GM12864 (cell line): ENCODE measurements at regions not wholly inside any gene's neighbourhood (a gene's known extent, or its start where the extent isn't known, plus 50 kb on each side); places are given as distances from the start of the nearest gene placed in this dataset.

ENCODE experiments used
- DNase-seq: peaks from one replicate; pipeline ENCODE4 v3.0.0-alpha.2; 2011; ENCODE audit warnings: low read depth
- H3K4me3 ChIP-seq: 2 replicates; pipeline ENCODE4 v1.5.1; 2011; ENCODE audit warnings: mild to moderate bottlenecking, low read depth, low read length, control low read depth
- TF ChIP-seq, protein P1 (sequence below): IDR thresholded peaks from 2 replicates; pipeline ENCODE4 v1.5.1; 2011; ENCODE audit warnings: low read depth, mild to moderate bottlenecking, moderate library complexity, low read length, control low read depth, inconsistent platforms; ENCODE audit errors: missing control alignments

DNA sequence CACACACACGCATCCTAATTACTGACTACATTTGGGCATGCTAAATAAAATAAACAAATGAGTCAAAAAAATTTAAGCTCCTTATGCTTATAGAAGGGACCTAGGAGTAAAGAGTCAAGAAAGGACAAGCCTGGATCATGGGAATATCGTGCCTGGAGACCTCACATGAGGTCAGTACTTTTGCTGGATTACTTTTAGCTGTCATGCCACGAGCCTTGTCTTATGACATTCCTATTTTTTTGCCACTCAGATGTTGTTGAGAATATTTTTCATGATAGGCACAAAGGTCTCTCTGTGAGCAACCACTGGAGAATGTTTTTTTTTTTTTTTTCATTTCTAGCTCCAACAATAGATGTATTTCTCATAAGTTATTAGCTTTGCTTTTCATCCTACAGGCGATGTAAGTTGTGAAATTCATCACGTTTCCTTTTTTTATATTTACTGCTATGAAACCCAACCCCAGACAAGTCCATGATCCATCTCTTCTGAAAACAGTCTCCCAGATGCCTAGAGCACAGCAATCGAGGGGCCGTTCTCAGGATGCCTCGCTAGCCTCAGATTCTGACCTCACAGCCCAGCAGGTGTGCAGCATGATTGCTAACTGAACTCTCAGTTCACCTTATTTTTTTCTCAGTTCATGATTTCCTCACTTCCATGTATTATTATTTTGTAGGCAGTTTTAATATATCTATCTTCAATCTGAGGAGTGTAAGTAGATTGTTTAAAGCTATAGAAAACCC lies 464.5 kb downstream of the IRS1 start:
- H3K4me3 ChIP-seq, result no peak overlapping the region
- TF ChIP-seq, protein P1, sequence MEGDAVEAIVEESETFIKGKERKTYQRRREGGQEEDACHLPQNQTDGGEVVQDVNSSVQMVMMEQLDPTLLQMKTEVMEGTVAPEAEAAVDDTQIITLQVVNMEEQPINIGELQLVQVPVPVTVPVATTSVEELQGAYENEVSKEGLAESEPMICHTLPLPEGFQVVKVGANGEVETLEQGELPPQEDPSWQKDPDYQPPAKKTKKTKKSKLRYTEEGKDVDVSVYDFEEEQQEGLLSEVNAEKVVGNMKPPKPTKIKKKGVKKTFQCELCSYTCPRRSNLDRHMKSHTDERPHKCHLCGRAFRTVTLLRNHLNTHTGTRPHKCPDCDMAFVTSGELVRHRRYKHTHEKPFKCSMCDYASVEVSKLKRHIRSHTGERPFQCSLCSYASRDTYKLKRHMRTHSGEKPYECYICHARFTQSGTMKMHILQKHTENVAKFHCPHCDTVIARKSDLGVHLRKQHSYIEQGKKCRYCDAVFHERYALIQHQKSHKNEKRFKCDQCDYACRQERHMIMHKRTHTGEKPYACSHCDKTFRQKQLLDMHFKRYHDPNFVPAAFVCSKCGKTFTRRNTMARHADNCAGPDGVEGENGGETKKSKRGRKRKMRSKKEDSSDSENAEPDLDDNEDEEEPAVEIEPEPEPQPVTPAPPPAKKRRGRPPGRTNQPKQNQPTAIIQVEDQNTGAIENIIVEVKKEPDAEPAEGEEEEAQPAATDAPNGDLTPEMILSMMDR, result no peak
- no peak for DNase-seq

DNA sequence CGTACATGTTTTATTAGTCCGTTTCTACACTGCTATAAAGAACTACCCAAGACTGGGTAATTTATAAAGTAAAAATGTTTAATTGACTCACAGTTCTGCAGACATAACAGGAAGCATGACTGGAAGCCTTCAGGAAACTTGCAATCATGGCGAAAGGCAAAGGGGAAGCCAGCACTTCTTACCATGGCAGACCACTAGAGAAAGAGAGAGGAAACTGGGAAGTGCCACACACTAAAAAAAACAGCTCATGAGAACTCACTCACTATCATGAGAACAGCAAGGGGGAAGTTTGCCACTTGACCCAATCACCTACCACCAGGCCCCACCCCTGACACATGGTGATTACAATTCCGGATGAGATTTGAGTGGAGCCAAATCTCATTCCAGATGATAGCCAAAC lies 466.2 kb downstream of the IRS1 start:
- DNase-seq, result no peak
- TF ChIP-seq, protein P1, result no peak
- no peak overlapping the region for H3K4me3 ChIP-seq

DNA sequence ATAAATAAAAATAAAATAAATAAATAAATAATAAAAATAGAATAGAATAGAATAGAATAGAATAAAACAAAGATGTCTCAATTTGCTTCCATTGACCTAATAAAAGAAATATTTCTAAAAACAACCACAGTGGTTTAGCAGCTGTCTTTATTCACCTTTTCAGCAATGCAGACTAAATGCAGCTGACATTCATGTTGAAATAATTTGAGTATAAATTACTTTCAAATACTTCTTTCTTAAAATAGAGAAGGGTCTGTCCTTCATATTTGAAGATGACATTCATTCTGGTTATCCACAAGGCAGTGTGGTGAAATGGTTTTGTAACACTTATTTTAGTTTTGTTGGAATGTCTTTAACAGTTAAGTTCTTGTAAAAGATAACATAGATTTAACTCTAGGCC lies 469.4 kb downstream of the IRS1 start:
- no peak overlapping the region for H3K4me3 ChIP-seq
- TF ChIP-seq, protein P1, result no peak
- DNase-seq, result no peak

DNA sequence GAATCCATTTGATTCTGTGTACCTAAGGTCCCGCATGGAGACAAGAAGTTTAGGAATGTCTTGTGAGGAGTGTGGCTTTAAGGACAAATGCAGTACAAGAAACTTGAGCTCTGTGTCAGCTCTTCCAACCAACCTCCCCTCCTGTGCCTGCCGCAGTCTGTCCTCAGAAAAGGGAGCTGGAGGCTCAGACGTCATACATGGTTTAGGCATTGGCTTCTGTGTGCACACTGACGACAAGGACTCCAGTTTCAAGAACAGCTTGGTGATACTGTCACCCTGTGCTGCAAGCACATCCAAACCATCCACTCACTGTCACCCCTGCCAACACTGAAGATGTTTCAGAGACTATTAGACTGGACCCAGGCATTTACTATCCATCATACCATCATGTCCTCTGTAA lies 470.4 kb downstream of the IRS1 start:
- H3K4me3 ChIP-seq, result no peak overlapping the region
- TF ChIP-seq, protein P1, result no peak
- DNase-seq, result no peak

DNA sequence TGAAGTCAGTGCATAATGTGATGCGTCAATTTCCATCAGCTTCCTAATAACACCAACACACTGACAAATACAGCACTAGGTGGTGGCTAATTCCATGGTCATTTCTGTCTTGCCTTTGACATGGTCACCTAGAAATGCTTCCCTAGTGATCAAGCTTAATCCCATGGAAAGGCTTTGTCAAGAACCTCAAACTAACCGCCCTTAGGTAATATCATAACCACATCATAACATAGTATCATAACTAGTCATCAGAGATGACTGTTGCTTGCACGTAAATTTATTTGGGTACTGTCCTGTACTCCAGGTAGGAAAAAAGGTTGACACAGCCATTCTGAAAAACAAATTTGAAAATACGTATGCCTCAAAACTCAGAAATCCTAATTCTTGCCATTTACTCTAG lies 471.8 kb downstream of the IRS1 start:
- DNase-seq, result no peak
- TF ChIP-seq, protein P1, result no peak
- H3K4me3 ChIP-seq, result no peak overlapping the region

DNA sequence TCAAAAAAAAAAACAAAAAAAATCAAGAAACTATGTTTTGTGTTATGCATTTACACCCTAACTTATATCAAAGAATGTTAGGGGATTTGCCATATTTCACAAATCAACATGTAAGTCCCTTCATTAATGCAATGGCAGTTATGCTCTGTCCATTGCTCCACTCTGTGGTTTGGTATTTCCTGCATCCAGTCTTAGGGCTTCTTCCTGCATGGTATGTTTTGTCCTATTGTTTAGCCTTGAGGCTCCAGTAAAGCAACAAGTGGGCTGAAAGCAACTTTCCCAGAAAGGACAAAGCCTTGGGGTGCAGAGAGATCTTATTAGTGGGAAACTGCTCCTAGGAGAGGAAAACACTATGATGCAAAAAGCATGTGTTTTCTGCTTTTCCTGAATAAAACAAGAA lies 474.1 kb downstream of the IRS1 start:
- H3K4me3 ChIP-seq, result no peak overlapping the region
- no peak for DNase-seq
- TF ChIP-seq, protein P1, result no peak
